H9 (cell line): ENCODE measurements at regions not wholly inside any gene's neighbourhood (a gene's known extent, or its start where the extent isn't known, plus 50 kb on each side); places are given as distances from the start of the nearest gene placed in this dataset.

Experiments
- DNase-seq: peaks from one replicate; pipeline ENCODE4 v3.0.0-alpha.2; 2017
- H2AFZ ChIP-seq: one replicate; pipeline ENCODE4 v1.6.1; 2013; ENCODE audit warnings: mild to moderate bottlenecking, low read length, control low read depth, moderate library complexity
- H2AK5ac ChIP-seq: 2 replicates; pipeline ENCODE4 v1.6.1; 2013; ENCODE audit warnings: low read length, control low read depth, mixed read lengths; ENCODE audit not compliant: insufficient read length
- H2BK120ac ChIP-seq: one replicate; pipeline ENCODE4 v1.6.1; 2013; ENCODE audit warnings: low read depth, mild to moderate bottlenecking, low read length, control low read depth, inconsistent platforms; ENCODE audit not compliant: poor library complexity, severe bottlenecking
- H2BK12ac ChIP-seq: 2 replicates; pipeline ENCODE4 v1.6.1; 2013; ENCODE audit warnings: low read length, control low read depth, mixed read lengths, low read depth; ENCODE audit not compliant: insufficient read length
- H2BK15ac ChIP-seq: 2 replicates; pipeline ENCODE4 v1.6.1; 2013; ENCODE audit warnings: low read depth, low read length, control low read depth
- H2BK20ac ChIP-seq: one replicate; pipeline ENCODE4 v1.6.1; 2013; ENCODE audit warnings: low read depth, mild to moderate bottlenecking, low read length, control low read depth, inconsistent platforms; ENCODE audit not compliant: poor library complexity, severe bottlenecking
- H2BK5ac ChIP-seq: 2 replicates; pipeline ENCODE4 v1.6.1; 2013; ENCODE audit warnings: low read length, control low read depth, mixed read lengths; ENCODE audit not compliant: insufficient read length
- H3K14ac ChIP-seq: 2 replicates; pipeline ENCODE4 v1.6.1; 2013; ENCODE audit warnings: low read length, control low read depth; ENCODE audit not compliant: insufficient read depth
- H3K18ac ChIP-seq: 2 replicates; pipeline ENCODE4 v1.6.1; 2013; ENCODE audit warnings: low read depth, mild to moderate bottlenecking, mixed read lengths, low read length, control low read depth; ENCODE audit not compliant: insufficient read length
- H3K23ac ChIP-seq: 2 replicates; pipeline ENCODE4 v1.6.1; 2013; ENCODE audit warnings: low read length, control low read depth, mixed read lengths, low read depth; ENCODE audit not compliant: insufficient read length
- H3K23me2 ChIP-seq: 2 replicates; pipeline ENCODE4 v1.6.1; 2013; ENCODE audit warnings: low read depth, mild to moderate bottlenecking, mixed read lengths, low read length, control low read depth; ENCODE audit not compliant: insufficient read length, poor library complexity, severe bottlenecking
- H3K27ac ChIP-seq: 2 replicates; pipeline ENCODE4 v1.5.1; 2013; ENCODE audit warnings: low read length, control low read depth, mixed read lengths, low read depth; ENCODE audit not compliant: insufficient read length
- H3K27me3 ChIP-seq: 2 replicates; pipeline ENCODE4 v1.6.1; 2013; ENCODE audit warnings: low read length, control low read depth, inconsistent platforms; ENCODE audit not compliant: insufficient read depth
- H3K4ac ChIP-seq: 2 replicates; pipeline ENCODE4 v1.6.1; 2013; ENCODE audit warnings: low read depth, mild to moderate bottlenecking, control low read depth, inconsistent platforms, low read length, moderate library complexity
- H3K4me1 ChIP-seq: 2 replicates; pipeline ENCODE4 v1.6.1; 2013; ENCODE audit warnings: low read length, control low read depth, inconsistent platforms; ENCODE audit not compliant: insufficient read depth
- H3K4me2 ChIP-seq: 2 replicates; pipeline ENCODE4 v1.6.1; 2013; ENCODE audit warnings: low read length, control low read depth, mixed read lengths; ENCODE audit not compliant: insufficient read length, insufficient read depth
- H3K56ac ChIP-seq: 2 replicates; pipeline ENCODE4 v1.6.1; 2013; ENCODE audit warnings: low read depth, mild to moderate bottlenecking, mixed read lengths, low read length, control low read depth; ENCODE audit not compliant: insufficient read length
- H3K79me1 ChIP-seq: 2 replicates; pipeline ENCODE4 v1.6.1; 2013; ENCODE audit warnings: low read depth, mild to moderate bottlenecking, moderate library complexity, low read length, control low read depth, inconsistent platforms; ENCODE audit not compliant: insufficient read depth, poor library complexity, severe bottlenecking
- H3K79me2 ChIP-seq: 2 replicates; pipeline ENCODE4 v1.6.1; 2013; ENCODE audit warnings: low read length, control low read depth, inconsistent platforms; ENCODE audit not compliant: insufficient read depth
- H3K9ac ChIP-seq: 2 replicates; pipeline ENCODE4 v1.6.1; 2013; ENCODE audit warnings: low read length, control low read depth, mixed read lengths; ENCODE audit not compliant: insufficient read length; ENCODE audit errors: extremely low read depth
- H3K9me3 ChIP-seq: one replicate; pipeline ENCODE4 v1.6.1; 2013; ENCODE audit warnings: low read depth, low read length, inconsistent platforms; ENCODE audit not compliant: control insufficient read depth
- H3T11ph ChIP-seq: one replicate; pipeline ENCODE4 v1.6.1; 2013; ENCODE audit warnings: mild to moderate bottlenecking, low read length, control low read depth, inconsistent platforms
- H4K20me1 ChIP-seq: one replicate; pipeline ENCODE4 v1.6.1; 2013; ENCODE audit not compliant: control insufficient read depth, insufficient read length, insufficient read depth
- H4K5ac ChIP-seq: 2 replicates; pipeline ENCODE4 v1.6.1; 2013; ENCODE audit warnings: low read depth, mild to moderate bottlenecking, mixed read lengths, low read length, control low read depth; ENCODE audit not compliant: insufficient read length
- H4K8ac ChIP-seq: replicated peaks from 2 replicates; pipeline ENCODE4 v1.6.1; 2013; ENCODE audit warnings: low read length, control low read depth, mixed read lengths, low read depth; ENCODE audit not compliant: insufficient read length
- H4K91ac ChIP-seq: 2 replicates; pipeline ENCODE4 v1.6.1; 2013; ENCODE audit warnings: low read depth, mild to moderate bottlenecking, moderate library complexity, mixed read lengths, low read length, control low read depth; ENCODE audit not compliant: insufficient read length
- H3K27ac Mint-ChIP-seq, 3 experiments: 2 replicates in 2 of 3; 3 replicates in 1 of 3; pipeline ENCODE4 v1.8.0; 2020 to 2021; ENCODE audit warnings: mixed read lengths in 3 of 3, mild to moderate bottlenecking in 1 of 3, moderate library complexity in 1 of 3
- H3K27me3 Mint-ChIP-seq: 2 replicates; pipeline ENCODE4 v1.8.0; 2021; ENCODE audit warnings: low read depth, mild to moderate bottlenecking, moderate library complexity, mixed read lengths
- H3K36me3 Mint-ChIP-seq, 3 experiments: 2 replicates in 2 of 3; 3 replicates in 1 of 3; pipeline ENCODE4 v1.8.0; 2020 to 2021; ENCODE audit warnings: low read depth in 3 of 3, mixed read lengths in 3 of 3; ENCODE audit not compliant: insufficient read depth in 1 of 3
- H3K4me1 Mint-ChIP-seq, 2 experiments: 2 replicates each; pipeline ENCODE4 v1.8.0; 2020; ENCODE audit warnings: mixed read lengths in 2 of 2
- H3K4me3 Mint-ChIP-seq, 2 experiments: 2 replicates in 1 of 2; 3 replicates in 1 of 2; pipeline ENCODE4 v1.8.0; 2020 to 2021; ENCODE audit warnings: mild to moderate bottlenecking in 2 of 2, mixed read lengths in 2 of 2, moderate library complexity in 1 of 2
- H3K9me3 Mint-ChIP-seq, 2 experiments: 2 replicates in 1 of 2; 3 replicates in 1 of 2; pipeline ENCODE4 v1.8.0; 2020; ENCODE audit warnings: mild to moderate bottlenecking in 2 of 2, mixed read lengths in 2 of 2, moderate library complexity in 1 of 2
- CTCF ChIP-seq: fragments of 200-600 bp; sonication (generic); conservative IDR thresholded peaks from 3 replicates; pipeline ENCODE4 v1.8.0; 2021; ENCODE audit warnings: antibody characterized with exemption, mild to moderate bottlenecking
- whole genome bisulfite sequencing: extraction: QIAGEN DNeasy Blood & Tissue Kit; methylation state at CpG from one replicate; pipeline ENCODE4 v1.1.7; 2013; ENCODE audit warnings: missing lambda C conversion rate, low lambda C conversion rate, mixed read lengths; ENCODE audit not compliant: insufficient read length; ENCODE audit errors: extremely low coverage; 5-methylcytosine and 5-hydroxymethylcytosine counted together

GRCh38 chr4:26015906-26016305, 101.9 kb downstream of the SMIM20 start:
- no peak overlapping the region for H3K4ac ChIP-seq
- no peak overlapping the region for H2BK5ac ChIP-seq
- no peaks in the 10 kb centered on the region for H3K9me3 ChIP-seq
- no peak overlapping the region for H3K14ac ChIP-seq
- no peak overlapping the region for H4K8ac ChIP-seq
- no peak overlapping the region for H4K91ac ChIP-seq
- H2BK120ac ChIP-seq, result no peak overlapping the region
- no peak overlapping the region for H3K4me2 ChIP-seq
- H3K4me1 ChIP-seq, result peaks cover 9% of the 10 kb centered on the region; the same call in 1 of the 2 replicates
- no peak overlapping the region for H3K18ac ChIP-seq
- no CpG with 5 or more reads among the region's 2 CpGs for WGBS
- H3K56ac ChIP-seq, result no peak overlapping the region
- TF ChIP-seq CTCF, result no peak
- no peak overlapping the region for H3K9ac ChIP-seq
- Mint-ChIP-seq H3K4me1 (peaks cover 22 to 23% of the 10 kb centered on the region in 2 experiments), H3K27ac (no peak overlapping the region), H3K27me3 (peaks cover 7% of the 10 kb centered on the region), H3K36me3 (no peaks in the 10 kb centered on the region), H3K9me3 (peaks cover 0 to 2% of the 10 kb centered on the region in 2 experiments; a peak in 2 of 5 replicates), H3K4me3 (no peak overlapping the region)
- no peaks in the 10 kb centered on the region for H4K20me1 ChIP-seq
- H2BK12ac ChIP-seq, result no peak overlapping the region
- H3K79me1 ChIP-seq, result no peaks in the 10 kb centered on the region
- no peak overlapping the region for H2AFZ ChIP-seq
- no peak overlapping the region for H3K27ac ChIP-seq
- no peak overlapping the region for H4K5ac ChIP-seq
- no peak overlapping the region for H2BK15ac ChIP-seq
- H3K27me3 ChIP-seq, result no peaks in the 10 kb centered on the region
- no peak overlapping the region for H3T11ph ChIP-seq
- DNase-seq, result no peak
- H2BK20ac ChIP-seq, result no peak overlapping the region
- no peaks in the 10 kb centered on the region for H3K79me2 ChIP-seq
- no peaks in the 10 kb centered on the region for H3K23me2 ChIP-seq
- H3K23ac ChIP-seq, result no peak overlapping the region
- no peak overlapping the region for H2AK5ac ChIP-seq
